Sigmoid colon (tissue), 6 donors: ENCODE measurements at regions not wholly inside any gene's neighbourhood (a gene's known extent, or its start where the extent isn't known, plus 50 kb on each side); places are given as distances from the start of the nearest gene placed in this dataset.

ENCODE experiments used
- DNase-seq: peaks from one replicate; pipeline ENCODE4 v3.0.0-alpha.2; 2019
- H3K27ac ChIP-seq, 4 donors: fragments of 200-600 bp; sonication (generic); one replicate each; pipeline ENCODE4 v1.5.1; 2016 to 2019; ENCODE audit warnings: mild to moderate bottlenecking in 1 of 4
- H3K27me3 ChIP-seq, 3 donors: fragments of 200-600 bp; sonication (generic); one replicate each; pipeline ENCODE4 v1.5.1; 2019; ENCODE audit warnings: mild to moderate bottlenecking in 1 of 3
- H3K36me3 ChIP-seq, 4 donors: fragments of 200-600 bp; sonication (generic); one replicate each; pipeline ENCODE4 v1.5.1; 2016 to 2019
- H3K4me1 ChIP-seq, 4 donors: fragments of 200-600 bp; sonication (generic); one replicate each; pipeline ENCODE4 v1.5.1; 2017 to 2019
- H3K4me3 ChIP-seq, 4 donors: fragments of 200-600 bp; sonication (generic); one replicate each; pipeline ENCODE4 v1.5.1; 2017 to 2019; ENCODE audit warnings: mild to moderate bottlenecking in 2 of 4, moderate library complexity in 1 of 4
- H3K9me3 ChIP-seq, 4 donors: fragments of 200-600 bp in 3 of 4; sonication (generic) in 3 of 4; one replicate each; pipeline versions ENCODE4 v1.5.1 to v1.6.1; 2013 to 2019
- CTCF ChIP-seq, 4 experiments: fragments of 450-650 bp in 3 of 4; fragments of 200-600 bp in 1 of 4; IDR thresholded peaks; one replicate each; pipeline ENCODE4 v1.5.1; 2016 to 2019; ENCODE audit warnings: antibody characterized with exemption in 4 of 4, mild to moderate bottlenecking in 3 of 4, moderate library complexity in 2 of 4
- EP300 ChIP-seq, 4 donors: sonication (generic); formaldehyde crosslinking; IDR thresholded peaks; one replicate each; pipeline ENCODE4 v1.6.1; 2017; ENCODE audit warnings: antibody characterized with exemption in 4 of 4
- POLR2A ChIP-seq, 2 donors: fragments of 450-650 bp; IDR thresholded peaks; one replicate each; pipeline ENCODE4 v1.6.1; 2016; ENCODE audit warnings: antibody characterized with exemption in 2 of 2, mild to moderate bottlenecking in 2 of 2, moderate library complexity in 2 of 2
- POLR2AphosphoS5 ChIP-seq, 4 donors: sonication (generic); formaldehyde crosslinking; IDR thresholded peaks; one replicate each; pipeline ENCODE4 v1.6.1; 2017; ENCODE audit warnings: antibody characterized with exemption in 4 of 4
- WGBS, 2 donors: extraction: QIAGEN DNeasy Blood & Tissue Kit; methylation state at CpG; one replicate each; pipeline ENCODE4 v1.1.7; 2013; 5-methylcytosine and 5-hydroxymethylcytosine counted together
- intact Hi-C: fragments of 100-400 bp; cut with DNase I; formaldehyde crosslinking; loops from one replicate; pipeline ENCODE4 v1.15.1; 2023
- donor health status: healthy with polysubstance abuse.
- donor health status: healthy.

GRCh38 chr13:64662887-64663593 lies 2567.1 kb downstream of the PCDH9 start:
- Histone ChIP-seq H3K27me3 (no peaks in the 10 kb centered on the region), H3K27ac (no peak overlapping the region), H3K4me3 (no peak overlapping the region), H3K4me1 (no peaks in the 10 kb centered on the region), H3K9me3 (peaks cover 0 to 6% (median 0%) of the 10 kb centered on the region in 4 donors), H3K36me3 (no peaks in the 10 kb centered on the region)
- intact Hi-C loops, result no loop called here
- WGBS, 2 donors, result 84 to 85% methylated on average over 7 of the region's 7 CpGs
- TF ChIP-seq POLR2A (IDR thresholded peaks at IDR 0.05), result no peak
- TF ChIP-seq CTCF (IDR thresholded peaks at IDR 0.05), result no peak
- TF ChIP-seq POLR2AphosphoS5 (IDR thresholded peaks at IDR 0.05), result no peak
- TF ChIP-seq EP300 (IDR thresholded peaks at IDR 0.05), result no peak
- DNase-seq, result no peak

GRCh38 chr13:64648293-64648692 lies 2581.8 kb downstream of the PCDH9 start:
- no peak overlapping the region for H3K4me3 ChIP-seq
- TF ChIP-seq POLR2A (IDR thresholded peaks at IDR 0.05) (no peak), CTCF (IDR thresholded peaks at IDR 0.05) (no peak), POLR2AphosphoS5 (IDR thresholded peaks at IDR 0.05) (no peak), EP300 (IDR thresholded peaks at IDR 0.05) (no peak)

GRCh38 chr13:64643066-64643465 lies 2587.1 kb downstream of the PCDH9 start:
- Histone ChIP-seq H3K36me3 (no peaks in the 10 kb centered on the region), H3K27ac (no peak overlapping the region), H3K4me3 (no peak overlapping the region), H3K9me3 (no peaks in the 10 kb centered on the region), H3K4me1 (no peaks in the 10 kb centered on the region), H3K27me3 (no peaks in the 10 kb centered on the region)
- WGBS, 2 donors, result 34 to 60% methylated on average over 2 of the region's 2 CpGs
- TF ChIP-seq CTCF (IDR thresholded peaks at IDR 0.05), result no peak
- TF ChIP-seq EP300 (IDR thresholded peaks at IDR 0.05), result no peak
- TF ChIP-seq POLR2A (IDR thresholded peaks at IDR 0.05), result no peak
- TF ChIP-seq POLR2AphosphoS5 (IDR thresholded peaks at IDR 0.05), result no peak
- intact Hi-C loops, result no loop called here
- no peak for DNase-seq

More at GRCh38 chr13:64648293-64648692, 2581.8 kb downstream of the PCDH9 start:
- intact Hi-C loops, result no loop called here
- H3K27me3 ChIP-seq, result no peaks in the 10 kb centered on the region
- no peaks in the 10 kb centered on the region for H3K36me3 ChIP-seq
- no peaks in the 10 kb centered on the region for H3K4me1 ChIP-seq
- no peak for DNase-seq
- H3K9me3 ChIP-seq, result no peaks in the 10 kb centered on the region
- H3K27ac ChIP-seq, result no peak overlapping the region

- no peak for TF ChIP-seq CTCF (IDR thresholded peaks at IDR 0.05)
- TF ChIP-seq EP300 (IDR thresholded peaks at IDR 0.05), result no peak
- TF ChIP-seq POLR2A (IDR thresholded peaks at IDR 0.05), result no peak
- TF ChIP-seq POLR2AphosphoS5 (IDR thresholded peaks at IDR 0.05), result no peak
- no peak overlapping the region for H3K4me3 ChIP-seq
Observed at GRCh38 chr13:64640002-64640401, 2590.1 kb downstream of the PCDH9 start.

GRCh38 chr13:64639206-64639605 lies 2590.9 kb downstream of the PCDH9 start:
- Histone ChIP-seq H3K9me3 (no peaks in the 10 kb centered on the region), H3K27ac (no peak overlapping the region), H3K27me3 (no peaks in the 10 kb centered on the region), H3K36me3 (no peaks in the 10 kb centered on the region), H3K4me1 (no peaks in the 10 kb centered on the region), H3K4me3 (no peak overlapping the region)
- TF ChIP-seq POLR2AphosphoS5 (IDR thresholded peaks at IDR 0.05), result no peak
- no peak for TF ChIP-seq EP300 (IDR thresholded peaks at IDR 0.05)
- TF ChIP-seq POLR2A (IDR thresholded peaks at IDR 0.05), result no peak
- no peak for TF ChIP-seq CTCF (IDR thresholded peaks at IDR 0.05)
- no peak for DNase-seq
- WGBS, 2 donors, result 76 to 88% methylated on average over 3 of the region's 3 CpGs
- intact Hi-C loops, result no loop called here

More at GRCh38 chr13:64640002-64640401, 2590.1 kb downstream of the PCDH9 start:
- no peak for DNase-seq
- Histone ChIP-seq H3K27me3 (no peaks in the 10 kb centered on the region), H3K4me1 (no peaks in the 10 kb centered on the region), H3K27ac (no peak overlapping the region), H3K36me3 (no peaks in the 10 kb centered on the region), H3K9me3 (no peaks in the 10 kb centered on the region)
- WGBS, 2 donors, result 21 to 53% methylated on average over 2 of the region's 2 CpGs
- intact Hi-C loops, result no loop called here
